ENCODE measurements at regions not wholly inside any gene's neighbourhood (a gene's known extent, or its start where the extent isn't known, plus 50 kb on each side); places are given as distances from the start of the nearest gene placed in this dataset.

GRCh38 chr21:38144193-38144592 is 112.6 kb upstream of the KCNJ15 start:
- POLR2A ChIA-PET: no interaction called here

GRCh38 chr21:38145104-38145503 is 111.7 kb upstream of the KCNJ15 start:
- TF ChIP-seq LEF1 (IDR thresholded peaks at IDR 0.05; ENCODE audit: borderline replicate concordance): no peak
- no peak for TF ChIP-seq CTBP1 (IDR thresholded peaks at IDR 0.05; ENCODE audit: borderline replicate concordance)
- CTCF ChIA-PET: no interaction called here
- POLR2A ChIA-PET: no interaction called here
- no peak for DNase-seq (ENCODE audit: extremely low spot score)

More at GRCh38 chr21:38144193-38144592, 112.6 kb upstream of the KCNJ15 start:
- DNase-seq (ENCODE audit: extremely low spot score): no peak
- CTCF ChIA-PET: no interaction called here
- TF ChIP-seq ARNT (IDR thresholded peaks at IDR 0.05) (no peak), ELF4 (IDR thresholded peaks at IDR 0.05) (no peak), FOXA1 (IDR thresholded peaks at IDR 0.05) (no peak), LEF1 (IDR thresholded peaks at IDR 0.05; ENCODE audit: borderline replicate concordance) (no peak), BHLHE40 (IDR thresholded peaks at IDR 0.05; ENCODE audit: borderline replicate concordance) (no peak), FOXM1 (IDR thresholded peaks at IDR 0.05; ENCODE audit: borderline replicate concordance) (no peak), HDGF (IDR thresholded peaks at IDR 0.05; ENCODE audit: borderline replicate concordance) (no peak), SUZ12 (IDR thresholded peaks at IDR 0.05) (no peak), L3MBTL2 (conservative IDR thresholded peaks at IDR 0.05) (no peak), CTBP1 (IDR thresholded peaks at IDR 0.05; ENCODE audit: borderline replicate concordance) (no peak)

DNA sequence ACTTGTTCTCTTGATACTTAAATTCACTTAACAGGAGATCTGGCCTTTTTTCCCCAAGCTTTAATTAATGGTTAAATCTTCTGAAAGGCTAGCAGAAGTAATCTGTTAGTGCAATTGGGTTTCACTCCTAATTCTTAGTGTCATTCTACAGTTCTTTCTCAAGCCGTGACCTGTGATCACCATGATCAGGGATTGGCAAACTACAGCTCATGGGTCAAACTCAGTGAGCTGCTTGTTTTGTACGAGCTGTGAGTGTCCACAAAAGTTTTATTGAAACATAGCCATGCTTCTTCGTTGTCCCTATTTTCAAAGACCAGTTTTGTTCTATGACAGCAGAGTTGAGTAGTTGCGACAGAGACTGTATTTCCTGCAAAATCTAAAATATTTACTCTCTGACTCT is 109.4 kb upstream of the KCNJ15 start:
- POLR2A ChIA-PET: no interaction called here
- CTCF ChIA-PET: interaction anchor here (1.1 kb wide), 1 partner anchor 10 kb away, joined by 3 read pairs; no protein-coding TSS in a partner anchor
- DNase-seq (ENCODE audit: extremely low spot score): no peak
- no peak for TF ChIP-seq CTBP1 (IDR thresholded peaks at IDR 0.05; ENCODE audit: borderline replicate concordance)
- no peak for TF ChIP-seq FOXM1 (IDR thresholded peaks at IDR 0.05; ENCODE audit: borderline replicate concordance)
- no peak for TF ChIP-seq ARNT (IDR thresholded peaks at IDR 0.05)
- TF ChIP-seq HDGF (IDR thresholded peaks at IDR 0.05; ENCODE audit: borderline replicate concordance): no peak
- TF ChIP-seq FOXA1 (IDR thresholded peaks at IDR 0.05): no peak
- TF ChIP-seq, protein P1, sequence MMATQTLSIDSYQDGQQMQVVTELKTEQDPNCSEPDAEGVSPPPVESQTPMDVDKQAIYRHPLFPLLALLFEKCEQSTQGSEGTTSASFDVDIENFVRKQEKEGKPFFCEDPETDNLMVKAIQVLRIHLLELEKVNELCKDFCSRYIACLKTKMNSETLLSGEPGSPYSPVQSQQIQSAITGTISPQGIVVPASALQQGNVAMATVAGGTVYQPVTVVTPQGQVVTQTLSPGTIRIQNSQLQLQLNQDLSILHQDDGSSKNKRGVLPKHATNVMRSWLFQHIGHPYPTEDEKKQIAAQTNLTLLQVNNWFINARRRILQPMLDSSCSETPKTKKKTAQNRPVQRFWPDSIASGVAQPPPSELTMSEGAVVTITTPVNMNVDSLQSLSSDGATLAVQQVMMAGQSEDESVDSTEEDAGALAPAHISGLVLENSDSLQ (IDR thresholded peaks at IDR 0.05): no peak
- no peak for TF ChIP-seq TARDBP (IDR thresholded peaks at IDR 0.05)
- TF ChIP-seq L3MBTL2 (conservative IDR thresholded peaks at IDR 0.05): no peak
- TF ChIP-seq NFRKB (IDR thresholded peaks at IDR 0.05): no peak
- no peak for TF ChIP-seq ZNF384 (IDR thresholded peaks at IDR 0.05)
- TF ChIP-seq BHLHE40 (IDR thresholded peaks at IDR 0.05; ENCODE audit: borderline replicate concordance): no peak
- no peak for TF ChIP-seq FOXK2 (IDR thresholded peaks at IDR 0.05)
- no peak for TF ChIP-seq LEF1 (IDR thresholded peaks at IDR 0.05; ENCODE audit: borderline replicate concordance)
- TF ChIP-seq ELF4 (IDR thresholded peaks at IDR 0.05): no peak
- no peak for TF ChIP-seq SUZ12 (IDR thresholded peaks at IDR 0.05)
- TF ChIP-seq SP1 (IDR thresholded peaks at IDR 0.05): no peak

DNA sequence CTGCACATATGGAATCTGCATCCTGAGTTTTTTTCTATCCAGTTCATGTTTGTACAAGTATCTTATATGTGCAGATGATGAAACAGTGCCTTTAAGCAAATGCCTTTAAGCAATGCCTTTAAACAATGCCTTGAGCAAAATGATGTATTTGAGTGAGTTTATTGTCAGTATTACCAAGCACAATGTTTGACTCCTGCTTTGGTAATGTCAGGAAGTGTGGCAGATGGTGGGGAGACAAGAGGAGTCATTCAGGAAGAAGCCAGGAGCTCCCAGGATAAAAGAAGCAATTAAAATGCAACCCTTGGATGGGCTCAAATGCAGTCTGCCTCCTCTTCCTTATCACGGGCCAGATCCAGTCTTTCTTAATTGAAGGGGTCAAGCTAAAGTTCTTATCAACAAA is 108.7 kb upstream of the KCNJ15 start:
- POLR2A ChIA-PET: no interaction called here
- CTCF ChIA-PET: no interaction called here
- TF ChIP-seq, protein P1 (IDR thresholded peaks at IDR 0.05): no peak
- TF ChIP-seq ZNF384 (IDR thresholded peaks at IDR 0.05): no peak
- TF ChIP-seq L3MBTL2 (conservative IDR thresholded peaks at IDR 0.05): no peak
- TF ChIP-seq HDGF (IDR thresholded peaks at IDR 0.05; ENCODE audit: borderline replicate concordance): no peak
- no peak for TF ChIP-seq TARDBP (IDR thresholded peaks at IDR 0.05)
- no peak for TF ChIP-seq LEF1 (IDR thresholded peaks at IDR 0.05; ENCODE audit: borderline replicate concordance)
- TF ChIP-seq ARNT (IDR thresholded peaks at IDR 0.05): no peak
- TF ChIP-seq FOXK2 (IDR thresholded peaks at IDR 0.05): no peak
- no peak for TF ChIP-seq NFRKB (IDR thresholded peaks at IDR 0.05)
- no peak for DNase-seq (ENCODE audit: extremely low spot score)

- ChIA-PET POLR2A (no interaction called here), CTCF (no interaction called here)
- DNase-seq (ENCODE audit: extremely low spot score): no peak
- TF ChIP-seq BHLHE40 (IDR thresholded peaks at IDR 0.05; ENCODE audit: borderline replicate concordance): no peak
- TF ChIP-seq FOXK2 (IDR thresholded peaks at IDR 0.05): no peak
- TF ChIP-seq ARNT (IDR thresholded peaks at IDR 0.05): no peak
- TF ChIP-seq, protein P1 (IDR thresholded peaks at IDR 0.05): no peak
- no peak for TF ChIP-seq HDGF (IDR thresholded peaks at IDR 0.05; ENCODE audit: borderline replicate concordance)
- no peak for TF ChIP-seq NFRKB (IDR thresholded peaks at IDR 0.05)
- no peak for TF ChIP-seq ELF4 (IDR thresholded peaks at IDR 0.05)
- no peak for TF ChIP-seq TARDBP (IDR thresholded peaks at IDR 0.05)
- TF ChIP-seq FOXA1 (IDR thresholded peaks at IDR 0.05): no peak
- TF ChIP-seq LEF1 (IDR thresholded peaks at IDR 0.05; ENCODE audit: borderline replicate concordance): no peak
These were observed 105.7 kb upstream of the KCNJ15 start for GRCh38 chr21:38151021-38151645.

GRCh38 chr21:38156200-38156599 is 100.6 kb upstream of the KCNJ15 start:
- TF ChIP-seq SUZ12 (IDR thresholded peaks at IDR 0.05): no peak
- TF ChIP-seq L3MBTL2 (conservative IDR thresholded peaks at IDR 0.05): no peak
- TF ChIP-seq FOXM1 (IDR thresholded peaks at IDR 0.05; ENCODE audit: borderline replicate concordance): no peak
- no peak for TF ChIP-seq SP1 (IDR thresholded peaks at IDR 0.05)
- TF ChIP-seq, protein P1 (IDR thresholded peaks at IDR 0.05): no peak
- no peak for TF ChIP-seq BHLHE40 (IDR thresholded peaks at IDR 0.05; ENCODE audit: borderline replicate concordance)
- TF ChIP-seq NFRKB (IDR thresholded peaks at IDR 0.05): no peak
- no peak for TF ChIP-seq LEF1 (IDR thresholded peaks at IDR 0.05; ENCODE audit: borderline replicate concordance)
- no peak for TF ChIP-seq FOXA1 (IDR thresholded peaks at IDR 0.05)
- no peak for TF ChIP-seq ARNT (IDR thresholded peaks at IDR 0.05)
- TF ChIP-seq FOXK2 (IDR thresholded peaks at IDR 0.05): no peak
- ChIA-PET CTCF (interaction anchor here (0.7 kb wide), 1 partner anchor 16 kb away, joined by 3 read pairs; no protein-coding TSS in a partner anchor), POLR2A (no interaction called here)
- DNase-seq (ENCODE audit: extremely low spot score): no peak
